ENCODE measurements at regions not wholly inside any gene's neighbourhood (a gene's known extent, or its start where the extent isn't known, plus 50 kb on each side); places are given as distances from the start of the nearest gene placed in this dataset.
"Not testable (repeated sequence)": the region's sequence is repeated elsewhere in the genome, so short reads cannot be mapped to it uniquely, and the experiment has no call there.

- no peak for DNase-seq (ENCODE audit: low spot score)
Measured at GRCh38 chr9:81430727-81431126, 258.6 kb downstream of the TLE1 start.

GRCh38 chr9:81427870-81428269 is 261.5 kb downstream of the TLE1 start:
- no peak for DNase-seq (ENCODE audit: low spot score)

- DNase-seq (ENCODE audit: low spot score) = no peak
Measured at GRCh38 chr9:81424431-81424830, 264.9 kb downstream of the TLE1 start.

GRCh38 chr9:81423589-81424326 is 265.6 kb downstream of the TLE1 start:
- no peak for DNase-seq (ENCODE audit: low spot score)

GRCh38 chr9:81421090-81421489 is 268.3 kb downstream of the TLE1 start:
- not testable (repeated sequence) for DNase-seq (ENCODE audit: low spot score)

GRCh38 chr9:81420024-81420423 is 269.3 kb downstream of the TLE1 start:
- no peak for DNase-seq (ENCODE audit: low spot score)

GRCh38 chr9:81417941-81418340 is 271.4 kb downstream of the TLE1 start:
- DNase-seq (ENCODE audit: low spot score) = no peak

GRCh38 chr9:81417299-81417675 is 272.1 kb downstream of the TLE1 start:
- DNase-seq (ENCODE audit: low spot score) = no peak

- no peak for DNase-seq (ENCODE audit: low spot score)
Measured at GRCh38 chr9:81416476-81417298, 272.7 kb downstream of the TLE1 start.

- no peak for DNase-seq (ENCODE audit: low spot score)
Measured at GRCh38 chr9:81414836-81415235, 274.5 kb downstream of the TLE1 start.

- DNase-seq (ENCODE audit: low spot score) = no peak
Measured at GRCh38 chr9:81411961-81412360, 277.4 kb downstream of the TLE1 start.

- no peak for DNase-seq (ENCODE audit: low spot score)
Measured at GRCh38 chr9:81410201-81410600, 279.1 kb downstream of the TLE1 start.

- no peak for DNase-seq (ENCODE audit: low spot score)
Measured at GRCh38 chr9:81408951-81409350, 280.4 kb downstream of the TLE1 start.

- no peak for DNase-seq (ENCODE audit: low spot score)
Measured at GRCh38 chr9:81404931-81405598, 284.3 kb downstream of the TLE1 start.

GRCh38 chr9:81397481-81398381 is 291.6 kb downstream of the TLE1 start:
- DNase-seq (ENCODE audit: low spot score) = no peak

- DNase-seq (ENCODE audit: low spot score) = no peak
Measured at GRCh38 chr9:81396528-81396927, 292.8 kb downstream of the TLE1 start.

- no peak for DNase-seq (ENCODE audit: low spot score)
Measured at GRCh38 chr9:81395676-81396054, 293.7 kb downstream of the TLE1 start.

- no peak for DNase-seq (ENCODE audit: low spot score)
Measured at GRCh38 chr9:81394881-81395675, 294.3 kb downstream of the TLE1 start.

- DNase-seq (ENCODE audit: low spot score) = no peak
Measured at GRCh38 chr9:81393985-81394811, 295.1 kb downstream of the TLE1 start.

- DNase-seq (ENCODE audit: low spot score) = no peak
Measured at GRCh38 chr9:81391457-81391825, 297.9 kb downstream of the TLE1 start.

Data from pons (tissue), 1 donor.